WTC11 (cell line): ENCODE measurements at regions not wholly inside any gene's neighbourhood (a gene's known extent, or its start where the extent isn't known, plus 50 kb on each side); places are given as distances from the start of the nearest gene placed in this dataset.

Experiments
- ATAC-seq: fragments of 200-7000 bp; cut with Tn5 transposase; 2 replicates; pipeline ENCODE4 v1.10.0; 2021; ENCODE audit warnings: mild to moderate bottlenecking, moderate library complexity
- CTCF ChIA-PET: fragments of 300-600 bp; sonication (Branson Sonifier 250); formaldehyde crosslinking; loops from one replicate; lab custom pipeline; 2021; ENCODE audit warnings: antibody characterized with exemption; lab: Charles Lee
- POLR2A ChIA-PET: fragments of 350-600 bp; sonication (Branson Sonifier 250); formaldehyde crosslinking; loops from one replicate; lab custom pipeline; 2021; ENCODE audit warnings: antibody characterized with exemption; lab: Charles Lee
- DNase-seq: peaks from one replicate; pipeline ENCODE4 v3.0.0; 2021; ENCODE audit warnings: low spot score
- H3K27ac Mint-ChIP-seq: 2 replicates; pipeline ENCODE4 v1.8.0; 2021; ENCODE audit warnings: mixed read lengths
- H3K27me3 Mint-ChIP-seq: 2 replicates; pipeline ENCODE4 v1.8.0; 2021; ENCODE audit warnings: low read depth, mild to moderate bottlenecking, moderate library complexity, mixed read lengths
- H3K36me3 Mint-ChIP-seq: 2 replicates; pipeline ENCODE4 v1.8.0; 2021; ENCODE audit warnings: mixed read lengths
- H3K4me1 Mint-ChIP-seq: 2 replicates; pipeline ENCODE4 v1.8.0; 2022; ENCODE audit warnings: mixed read lengths
- H3K4me3 Mint-ChIP-seq: 2 replicates; pipeline ENCODE4 v1.8.0; 2021; ENCODE audit warnings: mild to moderate bottlenecking, moderate library complexity, mixed read lengths
- H3K9me3 Mint-ChIP-seq: 2 replicates; pipeline ENCODE4 v1.8.0; 2021; ENCODE audit warnings: mixed read lengths
- CREM ChIP-seq: sonication (generic); formaldehyde crosslinking; IDR thresholded peaks from 2 replicates; pipeline ENCODE4 v1.8.1; 2022; ENCODE audit warnings: mild to moderate bottlenecking, missing genetic modification reagents, moderate library complexity
- ELF4 ChIP-seq: sonication (generic); formaldehyde crosslinking; IDR thresholded peaks from 2 replicates; pipeline ENCODE4 v1.8.1; 2022; ENCODE audit warnings: low read depth, mild to moderate bottlenecking, moderate library complexity, missing genetic modification reagents
- GTF2I ChIP-seq: fragments of 250-450 bp; sonication (Bioruptor Pico); conservative IDR thresholded peaks from 2 replicates; pipeline ENCODE4 v1.4.0; 2021; ENCODE audit warnings: mild to moderate bottlenecking
- JUN ChIP-seq: sonication (generic); formaldehyde crosslinking; IDR thresholded peaks from 2 replicates; pipeline ENCODE4 v1.8.0; 2023; ENCODE audit warnings: mild to moderate bottlenecking, missing genetic modification reagents
- SMAD4 ChIP-seq: sonication (generic); formaldehyde crosslinking; IDR thresholded peaks from 2 replicates; pipeline ENCODE4 v1.8.0; 2022; ENCODE audit warnings: mild to moderate bottlenecking, missing genetic modification reagents
- TEAD4 ChIP-seq: sonication (generic); formaldehyde crosslinking; IDR thresholded peaks from 2 replicates; pipeline ENCODE4 v1.8.0; 2022; ENCODE audit warnings: mild to moderate bottlenecking, missing genetic modification reagents
- ZNF219 ChIP-seq: sonication (generic); formaldehyde crosslinking; IDR thresholded peaks from 2 replicates; pipeline ENCODE4 v1.8.0; 2023; ENCODE audit warnings: missing genetic modification reagents, mild to moderate bottlenecking, borderline replicate concordance
- TF ChIP-seq, protein P1 (sequence below): fragments of 250-450 bp; sonication (Bioruptor Pico); IDR thresholded peaks from 2 replicates; pipeline ENCODE4 v1.9.0; 2021; ENCODE audit warnings: mild to moderate bottlenecking
- TF ChIP-seq, protein P2 (sequence below): sonication (generic); formaldehyde crosslinking; IDR thresholded peaks from 2 replicates; pipeline ENCODE4 v1.8.0; 2022; ENCODE audit warnings: missing genetic modification reagents
- TF ChIP-seq, protein P3 (sequence below): fragments of 250-450 bp; sonication (Bioruptor Pico); IDR thresholded peaks from 2 replicates; pipeline ENCODE4 v1.9.0; 2021; ENCODE audit warnings: moderate library complexity, mild to moderate bottlenecking, inconsistent platforms, borderline replicate concordance
- TF ChIP-seq, protein P4 (sequence below): fragments of 250-450 bp; sonication (Bioruptor Pico); IDR thresholded peaks from 2 replicates; pipeline ENCODE4 v1.8.0; 2021; ENCODE audit warnings: mild to moderate bottlenecking
- TF ChIP-seq, protein P5 (sequence below): sonication (generic); formaldehyde crosslinking; IDR thresholded peaks from 2 replicates; pipeline ENCODE4 v1.8.1; 2023; ENCODE audit warnings: mild to moderate bottlenecking, missing genetic modification reagents
- TF ChIP-seq, protein P6 (sequence below): sonication (generic); formaldehyde crosslinking; IDR thresholded peaks from 2 replicates; pipeline ENCODE4 v1.8.1; 2023; ENCODE audit warnings: mild to moderate bottlenecking, missing genetic modification reagents, moderate library complexity
- TF ChIP-seq, protein P7 (sequence below): sonication (generic); formaldehyde crosslinking; IDR thresholded peaks from 2 replicates; pipeline ENCODE4 v1.8.0; 2023; ENCODE audit warnings: missing genetic modification reagents
- TF ChIP-seq, protein P8 (sequence below): sonication (generic); formaldehyde crosslinking; IDR thresholded peaks from 2 replicates; pipeline ENCODE4 v1.8.1; 2023; ENCODE audit warnings: mild to moderate bottlenecking, missing genetic modification reagents, moderate library complexity

DNA sequence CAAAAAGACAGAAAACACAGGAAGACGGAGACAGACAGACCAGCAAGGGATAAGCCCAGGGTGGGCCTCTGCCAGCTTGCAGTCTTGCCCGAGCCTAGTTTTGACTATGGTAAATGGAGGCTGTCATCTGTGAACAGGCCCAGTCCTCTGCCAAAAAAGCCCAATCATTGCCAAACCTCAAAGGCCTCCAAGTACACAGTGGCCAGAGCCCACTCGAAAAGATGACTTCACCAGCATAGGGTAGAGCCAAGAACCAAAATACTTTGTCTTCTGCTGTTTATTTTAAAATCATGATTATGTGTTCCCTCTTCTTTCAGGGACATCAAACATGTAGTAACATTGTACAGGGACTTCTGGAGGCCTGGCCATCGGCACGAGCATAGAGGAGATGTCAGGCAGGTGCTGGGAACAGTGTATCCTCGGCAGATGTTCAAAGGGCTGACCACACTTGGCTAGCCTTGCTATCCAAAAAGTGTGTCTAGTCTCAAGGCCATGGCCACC, 66.0 kb downstream of the TTC32 start (continued):
- TF ChIP-seq, protein P1, sequence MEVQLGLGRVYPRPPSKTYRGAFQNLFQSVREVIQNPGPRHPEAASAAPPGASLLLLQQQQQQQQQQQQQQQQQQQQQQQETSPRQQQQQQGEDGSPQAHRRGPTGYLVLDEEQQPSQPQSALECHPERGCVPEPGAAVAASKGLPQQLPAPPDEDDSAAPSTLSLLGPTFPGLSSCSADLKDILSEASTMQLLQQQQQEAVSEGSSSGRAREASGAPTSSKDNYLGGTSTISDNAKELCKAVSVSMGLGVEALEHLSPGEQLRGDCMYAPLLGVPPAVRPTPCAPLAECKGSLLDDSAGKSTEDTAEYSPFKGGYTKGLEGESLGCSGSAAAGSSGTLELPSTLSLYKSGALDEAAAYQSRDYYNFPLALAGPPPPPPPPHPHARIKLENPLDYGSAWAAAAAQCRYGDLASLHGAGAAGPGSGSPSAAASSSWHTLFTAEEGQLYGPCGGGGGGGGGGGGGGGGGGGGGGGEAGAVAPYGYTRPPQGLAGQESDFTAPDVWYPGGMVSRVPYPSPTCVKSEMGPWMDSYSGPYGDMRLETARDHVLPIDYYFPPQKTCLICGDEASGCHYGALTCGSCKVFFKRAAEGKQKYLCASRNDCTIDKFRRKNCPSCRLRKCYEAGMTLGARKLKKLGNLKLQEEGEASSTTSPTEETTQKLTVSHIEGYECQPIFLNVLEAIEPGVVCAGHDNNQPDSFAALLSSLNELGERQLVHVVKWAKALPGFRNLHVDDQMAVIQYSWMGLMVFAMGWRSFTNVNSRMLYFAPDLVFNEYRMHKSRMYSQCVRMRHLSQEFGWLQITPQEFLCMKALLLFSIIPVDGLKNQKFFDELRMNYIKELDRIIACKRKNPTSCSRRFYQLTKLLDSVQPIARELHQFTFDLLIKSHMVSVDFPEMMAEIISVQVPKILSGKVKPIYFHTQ (CRISPR knock-in tag), result no peak
- no peak for TF ChIP-seq GTF2I (CRISPR knock-in tag)
- TF ChIP-seq, protein P2, sequence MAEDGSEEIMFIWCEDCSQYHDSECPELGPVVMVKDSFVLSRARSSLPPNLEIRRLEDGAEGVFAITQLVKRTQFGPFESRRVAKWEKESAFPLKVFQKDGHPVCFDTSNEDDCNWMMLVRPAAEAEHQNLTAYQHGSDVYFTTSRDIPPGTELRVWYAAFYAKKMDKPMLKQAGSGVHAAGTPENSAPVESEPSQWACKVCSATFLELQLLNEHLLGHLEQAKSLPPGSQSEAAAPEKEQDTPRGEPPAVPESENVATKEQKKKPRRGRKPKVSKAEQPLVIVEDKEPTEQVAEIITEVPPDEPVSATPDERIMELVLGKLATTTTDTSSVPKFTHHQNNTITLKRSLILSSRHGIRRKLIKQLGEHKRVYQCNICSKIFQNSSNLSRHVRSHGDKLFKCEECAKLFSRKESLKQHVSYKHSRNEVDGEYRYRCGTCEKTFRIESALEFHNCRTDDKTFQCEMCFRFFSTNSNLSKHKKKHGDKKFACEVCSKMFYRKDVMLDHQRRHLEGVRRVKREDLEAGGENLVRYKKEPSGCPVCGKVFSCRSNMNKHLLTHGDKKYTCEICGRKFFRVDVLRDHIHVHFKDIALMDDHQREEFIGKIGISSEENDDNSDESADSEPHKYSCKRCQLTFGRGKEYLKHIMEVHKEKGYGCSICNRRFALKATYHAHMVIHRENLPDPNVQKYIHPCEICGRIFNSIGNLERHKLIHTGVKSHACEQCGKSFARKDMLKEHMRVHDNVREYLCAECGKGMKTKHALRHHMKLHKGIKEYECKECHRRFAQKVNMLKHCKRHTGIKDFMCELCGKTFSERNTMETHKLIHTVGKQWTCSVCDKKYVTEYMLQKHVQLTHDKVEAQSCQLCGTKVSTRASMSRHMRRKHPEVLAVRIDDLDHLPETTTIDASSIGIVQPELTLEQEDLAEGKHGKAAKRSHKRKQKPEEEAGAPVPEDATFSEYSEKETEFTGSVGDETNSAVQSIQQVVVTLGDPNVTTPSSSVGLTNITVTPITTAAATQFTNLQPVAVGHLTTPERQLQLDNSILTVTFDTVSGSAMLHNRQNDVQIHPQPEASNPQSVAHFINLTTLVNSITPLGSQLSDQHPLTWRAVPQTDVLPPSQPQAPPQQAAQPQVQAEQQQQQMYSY (CRISPR knock-in tag), result no peak

DNA sequence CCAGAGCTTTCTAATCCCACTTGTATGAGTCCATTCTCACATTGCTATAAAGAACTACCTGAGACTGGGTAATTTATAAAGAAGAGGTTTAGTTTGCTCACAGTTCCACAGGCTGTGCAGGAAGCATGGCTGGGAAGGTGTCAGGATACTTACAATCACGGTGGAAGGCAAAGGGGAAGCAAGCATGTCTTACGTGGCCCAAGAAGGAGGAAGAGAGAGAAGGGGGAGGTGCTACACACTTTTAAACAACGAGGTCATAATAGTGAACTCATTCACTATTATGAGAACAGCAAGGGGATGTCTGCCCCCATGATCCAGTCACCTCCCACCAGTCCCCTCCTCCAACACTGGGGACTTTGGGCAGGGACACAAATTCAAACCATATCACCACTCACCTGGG, 67.8 kb downstream of the TTC32 start:
- H3K4me3 Mint-ChIP-seq, result no peak overlapping the region
- H3K27me3 Mint-ChIP-seq, result no peaks in the 10 kb centered on the region; the same call in 1 of the 2 replicates
- no peaks in the 10 kb centered on the region for H3K4me1 Mint-ChIP-seq
- TF ChIP-seq, protein P3, sequence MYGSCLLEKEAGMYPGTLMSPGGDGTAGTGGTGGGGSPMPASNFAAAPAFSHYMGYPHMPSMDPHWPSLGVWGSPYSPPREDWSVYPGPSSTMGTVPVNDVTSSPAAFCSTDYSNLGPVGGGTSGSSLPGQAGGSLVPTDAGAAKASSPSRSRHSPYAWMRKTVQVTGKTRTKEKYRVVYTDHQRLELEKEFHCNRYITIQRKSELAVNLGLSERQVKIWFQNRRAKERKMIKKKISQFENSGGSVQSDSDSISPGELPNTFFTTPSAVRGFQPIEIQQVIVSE, result no peak
- TF ChIP-seq, protein P4, sequence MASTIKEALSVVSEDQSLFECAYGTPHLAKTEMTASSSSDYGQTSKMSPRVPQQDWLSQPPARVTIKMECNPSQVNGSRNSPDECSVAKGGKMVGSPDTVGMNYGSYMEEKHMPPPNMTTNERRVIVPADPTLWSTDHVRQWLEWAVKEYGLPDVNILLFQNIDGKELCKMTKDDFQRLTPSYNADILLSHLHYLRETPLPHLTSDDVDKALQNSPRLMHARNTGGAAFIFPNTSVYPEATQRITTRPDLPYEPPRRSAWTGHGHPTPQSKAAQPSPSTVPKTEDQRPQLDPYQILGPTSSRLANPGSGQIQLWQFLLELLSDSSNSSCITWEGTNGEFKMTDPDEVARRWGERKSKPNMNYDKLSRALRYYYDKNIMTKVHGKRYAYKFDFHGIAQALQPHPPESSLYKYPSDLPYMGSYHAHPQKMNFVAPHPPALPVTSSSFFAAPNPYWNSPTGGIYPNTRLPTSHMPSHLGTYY, result no peak
- TF ChIP-seq, protein P2 (CRISPR knock-in tag), result no peak
- TF ChIP-seq, protein P5, sequence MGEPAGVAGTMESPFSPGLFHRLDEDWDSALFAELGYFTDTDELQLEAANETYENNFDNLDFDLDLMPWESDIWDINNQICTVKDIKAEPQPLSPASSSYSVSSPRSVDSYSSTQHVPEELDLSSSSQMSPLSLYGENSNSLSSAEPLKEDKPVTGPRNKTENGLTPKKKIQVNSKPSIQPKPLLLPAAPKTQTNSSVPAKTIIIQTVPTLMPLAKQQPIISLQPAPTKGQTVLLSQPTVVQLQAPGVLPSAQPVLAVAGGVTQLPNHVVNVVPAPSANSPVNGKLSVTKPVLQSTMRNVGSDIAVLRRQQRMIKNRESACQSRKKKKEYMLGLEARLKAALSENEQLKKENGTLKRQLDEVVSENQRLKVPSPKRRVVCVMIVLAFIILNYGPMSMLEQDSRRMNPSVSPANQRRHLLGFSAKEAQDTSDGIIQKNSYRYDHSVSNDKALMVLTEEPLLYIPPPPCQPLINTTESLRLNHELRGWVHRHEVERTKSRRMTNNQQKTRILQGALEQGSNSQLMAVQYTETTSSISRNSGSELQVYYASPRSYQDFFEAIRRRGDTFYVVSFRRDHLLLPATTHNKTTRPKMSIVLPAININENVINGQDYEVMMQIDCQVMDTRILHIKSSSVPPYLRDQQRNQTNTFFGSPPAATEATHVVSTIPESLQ (CRISPR knock-in tag), result no peak
- TF ChIP-seq ELF4 (CRISPR knock-in tag), result no peak
- TF ChIP-seq CREM, result no peak
- TF ChIP-seq, protein P6, sequence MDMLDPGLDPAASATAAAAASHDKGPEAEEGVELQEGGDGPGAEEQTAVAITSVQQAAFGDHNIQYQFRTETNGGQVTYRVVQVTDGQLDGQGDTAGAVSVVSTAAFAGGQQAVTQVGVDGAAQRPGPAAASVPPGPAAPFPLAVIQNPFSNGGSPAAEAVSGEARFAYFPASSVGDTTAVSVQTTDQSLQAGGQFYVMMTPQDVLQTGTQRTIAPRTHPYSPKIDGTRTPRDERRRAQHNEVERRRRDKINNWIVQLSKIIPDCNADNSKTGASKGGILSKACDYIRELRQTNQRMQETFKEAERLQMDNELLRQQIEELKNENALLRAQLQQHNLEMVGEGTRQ (CRISPR knock-in tag), result no peak
- TF ChIP-seq, protein P7, sequence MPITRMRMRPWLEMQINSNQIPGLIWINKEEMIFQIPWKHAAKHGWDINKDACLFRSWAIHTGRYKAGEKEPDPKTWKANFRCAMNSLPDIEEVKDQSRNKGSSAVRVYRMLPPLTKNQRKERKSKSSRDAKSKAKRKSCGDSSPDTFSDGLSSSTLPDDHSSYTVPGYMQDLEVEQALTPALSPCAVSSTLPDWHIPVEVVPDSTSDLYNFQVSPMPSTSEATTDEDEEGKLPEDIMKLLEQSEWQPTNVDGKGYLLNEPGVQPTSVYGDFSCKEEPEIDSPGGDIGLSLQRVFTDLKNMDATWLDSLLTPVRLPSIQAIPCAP, result no peak
- no peak for TF ChIP-seq JUN (CRISPR knock-in tag)
- TF ChIP-seq, protein P8, sequence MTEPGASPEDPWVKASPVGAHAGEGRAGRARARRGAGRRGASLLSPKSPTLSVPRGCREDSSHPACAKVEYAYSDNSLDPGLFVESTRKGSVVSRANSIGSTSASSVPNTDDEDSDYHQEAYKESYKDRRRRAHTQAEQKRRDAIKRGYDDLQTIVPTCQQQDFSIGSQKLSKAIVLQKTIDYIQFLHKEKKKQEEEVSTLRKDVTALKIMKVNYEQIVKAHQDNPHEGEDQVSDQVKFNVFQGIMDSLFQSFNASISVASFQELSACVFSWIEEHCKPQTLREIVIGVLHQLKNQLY (CRISPR knock-in tag), result no peak
- TF ChIP-seq ZNF219 (CRISPR knock-in tag), result no peak
- no peak for TF ChIP-seq SMAD4
- no peak for TF ChIP-seq TEAD4 (CRISPR knock-in tag)
- H3K27ac Mint-ChIP-seq, result no peak overlapping the region
- H3K9me3 Mint-ChIP-seq, result no peaks in the 10 kb centered on the region
- ATAC-seq (no peak), DNase-seq (no peak)
- CTCF ChIA-PET, result no interaction called here
- POLR2A ChIA-PET, result no interaction called here
- H3K36me3 Mint-ChIP-seq, result no peaks in the 10 kb centered on the region
